ENCODE measurements at regions not wholly inside any gene's neighbourhood (a gene's known extent, or its start where the extent isn't known, plus 50 kb on each side); places are given as distances from the start of the nearest gene placed in this dataset.

GRCh38 chr1:187226396-187226795 is 397.6 kb downstream of the PLA2G4A start:
- no peaks in the 10 kb centered on the region for H3K36me3 Mint-ChIP-seq (ENCODE audit: low read depth)
- H3K4me1 Mint-ChIP-seq (ENCODE audit: low read depth) = no peaks in the 10 kb centered on the region
- TF ChIP-seq CTCF (IDR thresholded peaks at IDR 0.05) = no peak
- H3K27me3 Mint-ChIP-seq (ENCODE audit: low read depth) = peaks cover 4% of the 10 kb centered on the region
- H3K27ac Mint-ChIP-seq (ENCODE audit: unreplicated experiment) = no peak overlapping the region
- no peaks in the 10 kb centered on the region for H3K9me3 Mint-ChIP-seq (ENCODE audit: low read depth)
- no peak for DNase-seq (ENCODE audit: low spot score)
- H3K4me3 Mint-ChIP-seq (ENCODE audit: unreplicated experiment) = no peak overlapping the region

- TF ChIP-seq CTCF (IDR thresholded peaks at IDR 0.05) = no peak
- DNase-seq (ENCODE audit: low spot score) = no peak
- Mint-ChIP-seq H3K9me3 (ENCODE audit: low read depth) (no peaks in the 10 kb centered on the region), H3K27me3 (ENCODE audit: low read depth) (peaks cover 4% of the 10 kb centered on the region), H3K27ac (ENCODE audit: unreplicated experiment) (no peak overlapping the region), H3K4me3 (ENCODE audit: unreplicated experiment) (no peak overlapping the region), H3K4me1 (ENCODE audit: low read depth) (no peaks in the 10 kb centered on the region), H3K36me3 (ENCODE audit: low read depth) (no peaks in the 10 kb centered on the region)
Measured at GRCh38 chr1:187228790-187229189, 400.0 kb downstream of the PLA2G4A start.

- Mint-ChIP-seq H3K4me3 (ENCODE audit: unreplicated experiment) (no peak overlapping the region), H3K9me3 (ENCODE audit: low read depth) (no peaks in the 10 kb centered on the region), H3K27me3 (ENCODE audit: low read depth) (peaks cover 4% of the 10 kb centered on the region), H3K36me3 (ENCODE audit: low read depth) (no peaks in the 10 kb centered on the region), H3K4me1 (ENCODE audit: low read depth) (no peaks in the 10 kb centered on the region), H3K27ac (ENCODE audit: unreplicated experiment) (no peak overlapping the region)
- no peak for DNase-seq (ENCODE audit: low spot score)
- no peak for TF ChIP-seq CTCF (IDR thresholded peaks at IDR 0.05)
Measured at GRCh38 chr1:187229496-187229895, 400.7 kb downstream of the PLA2G4A start.

- no peak for DNase-seq (ENCODE audit: low spot score)
- TF ChIP-seq CTCF (IDR thresholded peaks at IDR 0.05) = no peak
- Mint-ChIP-seq H3K36me3 (ENCODE audit: low read depth) (no peaks in the 10 kb centered on the region), H3K27me3 (ENCODE audit: low read depth) (peaks cover 2% of the 10 kb centered on the region), H3K4me1 (ENCODE audit: low read depth) (no peaks in the 10 kb centered on the region), H3K4me3 (ENCODE audit: unreplicated experiment) (no peak overlapping the region), H3K27ac (ENCODE audit: unreplicated experiment) (no peak overlapping the region), H3K9me3 (ENCODE audit: low read depth) (no peaks in the 10 kb centered on the region)
Measured at GRCh38 chr1:187234706-187235105, 406.0 kb downstream of the PLA2G4A start.

GRCh38 chr1:187236199-187236598 is 407.4 kb downstream of the PLA2G4A start:
- H3K9me3 Mint-ChIP-seq (ENCODE audit: low read depth) = no peaks in the 10 kb centered on the region
- H3K4me3 Mint-ChIP-seq (ENCODE audit: unreplicated experiment) = no peak overlapping the region

More at GRCh38 chr1:187236199-187236598, 407.4 kb downstream of the PLA2G4A start:
- TF ChIP-seq CTCF (IDR thresholded peaks at IDR 0.05) = no peak
- DNase-seq (ENCODE audit: low spot score) = no peak
- no peak overlapping the region for H3K27ac Mint-ChIP-seq (ENCODE audit: unreplicated experiment)
- H3K4me1 Mint-ChIP-seq (ENCODE audit: low read depth) = no peaks in the 10 kb centered on the region
- H3K36me3 Mint-ChIP-seq (ENCODE audit: low read depth) = no peaks in the 10 kb centered on the region
- H3K27me3 Mint-ChIP-seq (ENCODE audit: low read depth) = peaks cover 3% of the 10 kb centered on the region

Measured in chondrocyte (in vitro differentiated cells).